Thymus (tissue), 11 donors: ENCODE measurements at regions not wholly inside any gene's neighbourhood (a gene's known extent, or its start where the extent isn't known, plus 50 kb on each side); places are given as distances from the start of the nearest gene placed in this dataset.
A peak's percentile ranks its signal among the peaks of the same experiment; 100 is the strongest.

Source experiments
- DNase-seq, 9 donors: peaks; one replicate each; pipeline ENCODE4 v3.0.0-alpha.2; 2013; ENCODE audit warnings: low spot score in 9 of 9, low read depth in 6 of 9, missing footprints in 1 of 9
- H3K27ac ChIP-seq, 2 donors: one replicate each; pipeline ENCODE4 v1.5.1; 2013; ENCODE audit warnings: control low read depth in 1 of 2, low read depth in 1 of 2, low read length in 1 of 2, mild to moderate bottlenecking in 1 of 2, moderate library complexity in 1 of 2
- H3K27me3 ChIP-seq, 2 donors: one replicate each; pipeline ENCODE4 v1.5.1; 2013; ENCODE audit warnings: low read length in 1 of 2; ENCODE audit not compliant: control insufficient read depth in 2 of 2, insufficient read depth in 1 of 2
- H3K36me3 ChIP-seq, 2 donors: one replicate each; pipeline ENCODE4 v1.5.1; 2013; ENCODE audit warnings: low read length in 1 of 2, mild to moderate bottlenecking in 1 of 2, moderate library complexity in 1 of 2; ENCODE audit not compliant: control insufficient read depth in 2 of 2, insufficient read depth in 2 of 2
- H3K4me1 ChIP-seq, 2 donors: one replicate each; pipeline ENCODE4 v1.5.1; 2013; ENCODE audit warnings: low read length in 2 of 2; ENCODE audit not compliant: control insufficient read depth in 2 of 2, insufficient read depth in 2 of 2
- H3K4me3 ChIP-seq, 2 donors: one replicate each; pipeline ENCODE4 v1.5.1; 2013; ENCODE audit warnings: low read length in 2 of 2, control low read depth in 1 of 2, mild to moderate bottlenecking in 1 of 2
- H3K9me3 ChIP-seq, 2 donors: one replicate each; pipeline ENCODE4 v1.5.1; 2013; ENCODE audit warnings: low read length in 1 of 2, mild to moderate bottlenecking in 1 of 2; ENCODE audit not compliant: control insufficient read depth in 2 of 2, insufficient read depth in 1 of 2
- WGBS: extraction: QIAGEN DNeasy Blood & Tissue Kit; methylation state at CpG from one replicate; pipeline ENCODE4 v1.1.7; 2013; 5-methylcytosine and 5-hydroxymethylcytosine counted together
- donor health status: healthy.

DNA sequence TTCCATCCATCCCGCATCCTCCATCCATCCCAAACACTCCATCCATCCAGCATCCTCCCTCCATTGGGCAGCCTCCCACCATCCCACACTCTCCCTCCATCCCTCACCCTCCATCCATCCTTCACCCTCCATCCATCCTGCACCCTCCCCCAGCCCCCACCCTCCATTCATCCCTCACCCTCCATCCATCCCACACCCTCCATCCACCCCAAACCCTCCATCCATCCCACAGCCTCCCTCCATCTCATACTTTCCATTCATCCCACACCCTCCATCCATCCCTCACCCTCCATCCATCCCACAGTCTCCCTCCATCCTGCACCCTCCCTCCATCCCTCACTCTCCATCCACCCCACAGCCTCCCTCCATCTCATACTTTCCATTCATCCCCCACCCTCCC is 60.4 kb downstream of the FOXI2 start:
- H3K27ac ChIP-seq: no peak overlapping the region
- no peaks in the 10 kb centered on the region for H3K36me3 ChIP-seq
- H3K4me3 ChIP-seq: no peak overlapping the region
- peak in 3 of 9 donors; percentile 13 to 21 (median 15) for DNase-seq
- H3K4me1 ChIP-seq: no peaks in the 10 kb centered on the region
- no peaks in the 10 kb centered on the region for H3K9me3 ChIP-seq
- 100% methylated on average over 1 of the region's 1 CpG for WGBS
- no peaks in the 10 kb centered on the region for H3K27me3 ChIP-seq

GRCh38 chr10:127798111-127798510 is 61.1 kb downstream of the FOXI2 start:
- Histone ChIP-seq H3K4me3 (no peak overlapping the region), H3K9me3 (no peaks in the 10 kb centered on the region), H3K4me1 (no peaks in the 10 kb centered on the region), H3K27ac (no peak overlapping the region), H3K36me3 (no peaks in the 10 kb centered on the region), H3K27me3 (no peaks in the 10 kb centered on the region)
- WGBS: 5% methylated on average over 6 of the region's 6 CpGs
- no peak for DNase-seq

DNA sequence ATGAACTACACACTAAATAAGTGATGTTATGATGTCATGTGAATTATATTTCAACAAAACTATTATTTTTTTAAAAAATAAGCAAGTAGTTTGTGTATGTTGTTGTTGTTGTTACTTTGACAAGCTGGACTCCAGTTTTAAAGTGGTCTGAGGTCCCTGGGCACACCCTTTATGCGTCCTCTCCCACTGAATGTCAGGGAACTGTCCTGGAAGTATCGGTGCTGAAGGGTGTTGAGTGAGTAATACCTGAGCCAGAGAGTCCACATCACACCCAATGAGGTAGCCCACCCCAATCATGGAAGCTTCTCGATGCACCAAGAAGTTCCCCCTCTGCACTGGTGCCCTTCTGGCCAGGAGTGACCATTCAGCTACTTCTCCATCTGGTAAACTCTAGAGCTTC is 64.3 kb downstream of the FOXI2 start:
- no peaks in the 10 kb centered on the region for H3K36me3 ChIP-seq
- no peaks in the 10 kb centered on the region for H3K4me1 ChIP-seq
- H3K9me3 ChIP-seq: no peaks in the 10 kb centered on the region
- no peak overlapping the region for H3K27ac ChIP-seq
- no peak for DNase-seq
- WGBS: 98% methylated on average over 3 of the region's 3 CpGs
- H3K4me3 ChIP-seq: no peak overlapping the region
- no peaks in the 10 kb centered on the region for H3K27me3 ChIP-seq

- Histone ChIP-seq H3K4me3 (no peak overlapping the region), H3K9me3 (no peaks in the 10 kb centered on the region), H3K4me1 (no peaks in the 10 kb centered on the region), H3K27me3 (no peaks in the 10 kb centered on the region), H3K27ac (no peak overlapping the region), H3K36me3 (no peaks in the 10 kb centered on the region)
- peak in 1 of 9 donors; percentile 4 for DNase-seq
- WGBS: 85% methylated on average over 6 of the region's 6 CpGs
These were observed 65.6 kb downstream of the FOXI2 start for GRCh38 chr10:127802531-127803095.

DNA sequence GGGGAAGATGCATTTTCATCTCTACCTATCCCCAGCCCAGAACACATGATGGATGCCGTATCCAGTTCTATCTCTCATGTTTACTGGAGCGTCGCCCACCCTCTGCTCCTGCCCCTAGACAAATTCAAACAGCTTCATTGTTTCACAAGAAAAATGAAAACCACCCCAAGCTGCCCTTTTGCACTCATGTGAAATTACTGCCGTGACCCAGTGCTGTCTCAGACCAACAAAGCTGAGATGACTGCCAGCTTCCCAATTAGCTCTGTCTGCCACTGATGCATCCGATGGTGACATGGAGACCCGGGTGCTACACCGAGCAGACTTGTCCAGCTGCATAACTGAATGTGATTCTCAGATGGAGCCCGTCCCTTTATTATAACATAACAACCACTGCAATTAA is 67.7 kb downstream of the FOXI2 start:
- no peak overlapping the region for H3K27ac ChIP-seq
- no peaks in the 10 kb centered on the region for H3K27me3 ChIP-seq
- H3K4me1 ChIP-seq: no peaks in the 10 kb centered on the region
- H3K4me3 ChIP-seq: no peak overlapping the region
- DNase-seq: no peak
- 92% methylated on average over 8 of the region's 8 CpGs for WGBS
- no peaks in the 10 kb centered on the region for H3K9me3 ChIP-seq
- no peaks in the 10 kb centered on the region for H3K36me3 ChIP-seq

- Histone ChIP-seq H3K9me3 (no peaks in the 10 kb centered on the region), H3K4me1 (no peaks in the 10 kb centered on the region), H3K27ac (no peak overlapping the region), H3K36me3 (no peaks in the 10 kb centered on the region), H3K27me3 (no peaks in the 10 kb centered on the region), H3K4me3 (no peak overlapping the region)
- no peak for DNase-seq
- 95% methylated on average over 3 of the region's 3 CpGs for whole genome bisulfite sequencing
These were observed 69.0 kb downstream of the FOXI2 start for GRCh38 chr10:127805950-127806349.

DNA sequence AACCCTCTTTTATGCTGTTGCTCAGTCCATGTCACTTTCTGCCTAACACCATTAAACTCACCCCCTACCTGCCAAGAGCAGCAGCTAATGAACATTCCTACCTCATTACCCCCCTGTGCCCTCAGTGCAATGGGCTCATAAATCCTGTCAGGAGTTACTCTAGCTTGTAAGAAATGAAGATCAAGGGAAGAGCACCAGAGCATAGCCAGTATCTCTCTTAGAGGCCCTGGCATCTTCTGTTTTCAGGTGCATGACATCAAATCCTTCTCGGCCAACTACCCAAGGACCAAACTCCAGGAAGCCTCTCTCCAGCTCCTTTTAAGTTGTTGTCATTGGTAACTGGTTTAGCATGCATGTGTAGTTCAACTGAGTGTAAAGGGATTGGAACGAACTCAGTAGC is 75.1 kb downstream of the FOXI2 start:
- no peak for DNase-seq
- Histone ChIP-seq H3K36me3 (no peaks in the 10 kb centered on the region), H3K4me3 (no peak overlapping the region), H3K4me1 (no peaks in the 10 kb centered on the region), H3K27me3 (no peaks in the 10 kb centered on the region), H3K27ac (no peak overlapping the region), H3K9me3 (no peaks in the 10 kb centered on the region)
- WGBS: 91% methylated on average over 2 of the region's 2 CpGs

- 18% methylated on average over 2 of the region's 2 CpGs for WGBS
- no peak overlapping the region for H3K27ac ChIP-seq
- no peaks in the 10 kb centered on the region for H3K9me3 ChIP-seq
- no peaks in the 10 kb centered on the region for H3K27me3 ChIP-seq
- H3K4me3 ChIP-seq: no peak overlapping the region
- no peaks in the 10 kb centered on the region for H3K36me3 ChIP-seq
- no peaks in the 10 kb centered on the region for H3K4me1 ChIP-seq
- no peak for DNase-seq
These were observed 76.3 kb downstream of the FOXI2 start for GRCh38 chr10:127813290-127813689.

GRCh38 chr10:127815147-127815546 is 77.6 kb downstream of the CLRN3 start:
- Histone ChIP-seq H3K27ac (no peak overlapping the region), H3K4me3 (no peak overlapping the region), H3K4me1 (no peaks in the 10 kb centered on the region), H3K36me3 (no peaks in the 10 kb centered on the region), H3K27me3 (no peaks in the 10 kb centered on the region), H3K9me3 (no peaks in the 10 kb centered on the region)
- no peak for DNase-seq
- 91% methylated on average over 5 of the region's 5 CpGs for WGBS

DNA sequence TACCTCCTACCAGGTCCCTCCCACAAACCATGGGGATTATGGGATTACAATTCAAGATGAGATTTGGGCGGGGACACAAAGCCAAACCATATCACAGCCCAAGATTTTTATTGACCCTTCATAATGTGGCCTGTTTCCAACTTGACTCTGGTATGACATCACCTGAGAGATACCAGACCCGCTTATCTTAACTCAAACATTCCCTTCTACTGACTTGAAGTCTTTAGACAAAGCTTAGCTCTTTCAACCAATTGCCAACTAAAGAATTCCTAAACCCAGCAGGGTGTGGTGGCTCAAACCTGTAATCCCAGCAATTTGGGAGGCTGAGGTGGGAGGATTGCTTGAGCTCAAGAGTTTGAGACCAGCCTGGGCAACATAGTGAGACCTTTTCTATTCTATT is 67.9 kb downstream of the CLRN3 start:
- H3K27ac ChIP-seq: no peak overlapping the region
- no peak overlapping the region for H3K4me3 ChIP-seq
- H3K27me3 ChIP-seq: no peaks in the 10 kb centered on the region

More for the DNA sequence above, 67.9 kb downstream of the CLRN3 start:
- no peaks in the 10 kb centered on the region for H3K9me3 ChIP-seq
- no peaks in the 10 kb centered on the region for H3K4me1 ChIP-seq
- 97% methylated on average over 2 of the region's 2 CpGs for WGBS
- H3K36me3 ChIP-seq: no peaks in the 10 kb centered on the region
- DNase-seq: no peak
